Stimulated activated naive B cell treated with anti-CD40 and anti-IgM and Interleukin-4, amounts not matched to agents 10 μg/mL and 1 μg/mL and 100 μg/mL, for 72 hours (primary cell): ENCODE measurements at regions not wholly inside any gene's neighbourhood (a gene's known extent, or its start where the extent isn't known, plus 50 kb on each side); places are given as distances from the start of the nearest gene placed in this dataset.

Experiments used
- ATAC-seq, 2 donors: fragments of 150-1000 bp; cut with Tn5 transposase; replicated peaks; 2 replicates each; pipeline ENCODE4 v1.10.0; 2021; ENCODE audit warnings: moderate library complexity in 1 of 2
- DNase-seq: peaks from one replicate; pipeline ENCODE4 v3.0.0; 2021
- H3K27ac Mint-ChIP-seq: one replicate; pipeline ENCODE4 v1.8.0; 2022; ENCODE audit warnings: mild to moderate bottlenecking, mixed read lengths
- H3K27me3 Mint-ChIP-seq, 2 donors: one replicate each; pipeline ENCODE4 v1.8.0; 2022; ENCODE audit warnings: mixed read lengths in 2 of 2
- H3K36me3 Mint-ChIP-seq, 2 donors: one replicate each; pipeline ENCODE4 v1.8.0; 2022; ENCODE audit warnings: mixed read lengths in 2 of 2, mild to moderate bottlenecking in 1 of 2
- H3K4me1 Mint-ChIP-seq, 2 donors: one replicate each; pipeline ENCODE4 v1.8.0; 2022; ENCODE audit warnings: mixed read lengths in 2 of 2, mild to moderate bottlenecking in 1 of 2
- H3K4me3 Mint-ChIP-seq, 2 donors: one replicate each; pipeline ENCODE4 v1.8.0; 2022; ENCODE audit warnings: mild to moderate bottlenecking in 2 of 2, mixed read lengths in 2 of 2, moderate library complexity in 1 of 2
- H3K9me3 Mint-ChIP-seq, 2 donors: one replicate each; pipeline ENCODE4 v1.8.0; 2022; ENCODE audit warnings: mixed read lengths in 2 of 2, mild to moderate bottlenecking in 1 of 2

DNA sequence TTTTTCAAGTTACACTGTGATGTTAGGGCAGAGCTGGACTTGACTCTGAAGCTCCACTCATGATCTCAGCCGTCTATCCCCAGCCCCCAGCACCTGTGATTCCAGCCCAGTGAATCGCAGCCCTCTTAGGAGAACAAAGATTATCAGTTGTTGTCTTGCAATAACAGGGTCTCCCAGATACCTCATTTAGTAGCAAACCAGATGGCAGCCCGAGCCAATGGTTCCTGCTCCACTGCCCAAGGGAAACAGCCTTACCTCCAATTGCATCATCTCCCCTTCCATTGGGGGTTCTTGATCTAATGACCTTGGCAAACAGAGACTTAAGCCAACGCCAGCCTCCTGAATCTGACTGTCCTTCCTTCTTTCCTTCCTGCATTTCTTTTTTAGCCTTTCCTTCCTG is 371.2 kb downstream of the BCL11B start:
- no peak overlapping the region for H3K4me3 Mint-ChIP-seq
- peaks cover 7 to 16% of the 10 kb centered on the region in 2 donors for H3K9me3 Mint-ChIP-seq
- ATAC-seq: no peak
- no peak for DNase-seq
- H3K27me3 Mint-ChIP-seq: no peaks in the 10 kb centered on the region
- H3K27ac Mint-ChIP-seq: no peak overlapping the region
- no peaks in the 10 kb centered on the region for H3K4me1 Mint-ChIP-seq
- no peaks in the 10 kb centered on the region for H3K36me3 Mint-ChIP-seq

- DNase-seq (no peak), ATAC-seq (no peak)
- Mint-ChIP-seq H3K4me3 (no peak overlapping the region), H3K4me1 (no peaks in the 10 kb centered on the region), H3K9me3 (peaks cover 7 to 14% of the 10 kb centered on the region in 2 donors), H3K36me3 (no peaks in the 10 kb centered on the region), H3K27me3 (no peaks in the 10 kb centered on the region), H3K27ac (no peak overlapping the region)
These were observed 370.3 kb downstream of the BCL11B start for GRCh38 chr14:98901511-98902205.

- H3K9me3 Mint-ChIP-seq: peaks cover 2 to 6% of the 10 kb centered on the region in 2 donors
- DNase-seq (no peak), ATAC-seq (no peak)
- no peaks in the 10 kb centered on the region for H3K36me3 Mint-ChIP-seq
- H3K4me3 Mint-ChIP-seq: no peak overlapping the region
- H3K4me1 Mint-ChIP-seq: no peaks in the 10 kb centered on the region
- no peak overlapping the region for H3K27ac Mint-ChIP-seq
- H3K27me3 Mint-ChIP-seq: no peaks in the 10 kb centered on the region
These were observed 368.6 kb downstream of the BCL11B start for GRCh38 chr14:98903371-98903770.

GRCh38 chr14:98904677-98905076 is 367.3 kb downstream of the BCL11B start:
- H3K9me3 Mint-ChIP-seq: peaks cover 2 to 5% of the 10 kb centered on the region in 2 donors
- H3K4me3 Mint-ChIP-seq: no peak overlapping the region
- no peak for ATAC-seq
- no peak for DNase-seq
- H3K27ac Mint-ChIP-seq: no peak overlapping the region
- H3K4me1 Mint-ChIP-seq: no peaks in the 10 kb centered on the region
- H3K36me3 Mint-ChIP-seq: no peaks in the 10 kb centered on the region
- no peaks in the 10 kb centered on the region for H3K27me3 Mint-ChIP-seq

DNA sequence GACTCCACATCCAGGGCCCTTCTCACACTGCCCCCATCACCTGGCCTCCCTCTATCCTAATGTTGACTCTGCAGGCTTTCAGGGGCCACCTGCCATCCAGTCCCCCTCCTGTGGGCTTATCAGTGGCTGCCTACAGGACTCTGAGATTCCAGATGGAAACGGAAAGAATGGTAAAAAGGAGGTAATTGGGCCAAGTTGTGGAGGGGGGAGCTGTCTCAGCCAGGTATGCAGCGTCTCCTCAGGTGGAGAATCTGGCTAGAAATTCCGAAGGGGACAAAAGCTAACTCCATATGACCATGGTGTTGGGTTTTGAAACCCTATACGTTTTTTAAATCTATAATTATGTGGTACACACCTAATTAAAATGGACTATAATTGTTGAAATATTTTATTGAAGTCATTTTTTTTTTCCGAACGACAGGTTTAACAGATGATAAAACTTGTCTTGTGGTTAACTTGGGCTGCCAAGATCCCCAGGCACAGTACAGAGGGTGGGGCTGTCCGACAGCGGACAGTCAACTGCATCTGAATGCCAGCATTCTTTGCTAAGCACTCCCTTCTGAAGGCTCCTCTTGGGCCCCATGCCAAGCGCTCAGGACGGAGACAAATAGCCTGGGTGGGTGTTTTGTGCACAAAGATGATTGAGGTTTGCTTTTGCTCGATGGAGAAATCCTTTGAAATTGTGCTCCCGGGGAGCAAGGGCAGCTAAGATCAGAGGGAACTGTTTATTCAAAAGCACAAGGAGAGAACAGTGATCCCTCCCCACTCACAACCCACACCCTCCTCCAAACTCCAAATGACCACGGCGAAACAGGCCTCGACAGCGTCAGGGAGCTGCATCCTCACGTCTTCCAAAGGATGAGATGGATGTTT is 365.6 kb downstream of the BCL11B start:
- no peak overlapping the region for H3K4me3 Mint-ChIP-seq
- no peaks in the 10 kb centered on the region for H3K36me3 Mint-ChIP-seq
- no peak overlapping the region for H3K27ac Mint-ChIP-seq

DNA sequence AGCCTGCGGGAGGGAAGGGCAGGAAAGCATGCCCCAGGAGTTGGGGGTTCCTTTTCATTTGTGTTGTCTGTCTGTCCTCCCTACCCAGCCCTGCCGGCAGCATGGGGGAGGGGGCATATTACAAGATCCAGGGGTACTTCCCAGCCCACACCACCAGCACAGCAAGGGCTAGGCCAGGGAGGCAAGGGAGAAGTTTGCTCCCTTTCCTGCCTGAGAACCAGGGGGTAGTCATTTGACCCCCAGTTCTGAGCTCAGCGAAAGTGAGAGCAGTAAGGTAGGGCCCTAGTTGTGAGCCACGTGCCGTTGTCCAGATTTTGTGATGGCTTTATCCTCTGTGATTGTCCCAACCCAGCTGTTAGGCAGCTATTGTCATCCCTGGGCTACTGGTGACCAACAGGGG is 364.7 kb downstream of the BCL11B start:
- H3K27ac Mint-ChIP-seq: no peak overlapping the region
- ATAC-seq (no peak), DNase-seq (no peak)
- H3K9me3 Mint-ChIP-seq: peaks cover 5% of the 10 kb centered on the region in 2 donors
- H3K27me3 Mint-ChIP-seq: peaks cover 0 to 6% of the 10 kb centered on the region in 2 donors
- H3K4me1 Mint-ChIP-seq: no peaks in the 10 kb centered on the region
- H3K36me3 Mint-ChIP-seq: no peaks in the 10 kb centered on the region
- H3K4me3 Mint-ChIP-seq: no peak overlapping the region

More for the DNA sequence above, 365.6 kb downstream of the BCL11B start:
- no peak for DNase-seq
- no peak for ATAC-seq
- H3K27me3 Mint-ChIP-seq: peaks cover 0 to 6% of the 10 kb centered on the region in 2 donors
- peaks cover 4 to 5% of the 10 kb centered on the region in 2 donors for H3K9me3 Mint-ChIP-seq
- no peaks in the 10 kb centered on the region for H3K4me1 Mint-ChIP-seq

GRCh38 chr14:98908050-98908449 is 363.9 kb downstream of the BCL11B start:
- ATAC-seq (no peak), DNase-seq (no peak)
- H3K27ac Mint-ChIP-seq: no peak overlapping the region
- no peaks in the 10 kb centered on the region for H3K36me3 Mint-ChIP-seq
- H3K4me3 Mint-ChIP-seq: no peak overlapping the region
- H3K4me1 Mint-ChIP-seq: no peaks in the 10 kb centered on the region
- H3K9me3 Mint-ChIP-seq: peaks cover 5% of the 10 kb centered on the region in 2 donors
- H3K27me3 Mint-ChIP-seq: peaks cover 0 to 6% of the 10 kb centered on the region in 2 donors

GRCh38 chr14:98909251-98909944 is 362.6 kb downstream of the BCL11B start:
- peaks cover 0 to 5% of the 10 kb centered on the region in 2 donors for H3K9me3 Mint-ChIP-seq

GRCh38 chr14:98910061-98910460 is 361.9 kb downstream of the BCL11B start:
- Mint-ChIP-seq H3K9me3 (peaks cover 0 to 5% of the 10 kb centered on the region in 2 donors), H3K4me3 (no peak overlapping the region), H3K4me1 (no peaks in the 10 kb centered on the region), H3K27ac (no peak overlapping the region), H3K36me3 (no peaks in the 10 kb centered on the region), H3K27me3 (peaks cover 0 to 6% of the 10 kb centered on the region in 2 donors)
- ATAC-seq (no peak), DNase-seq (no peak)

More at GRCh38 chr14:98909251-98909944, 362.6 kb downstream of the BCL11B start:
- Mint-ChIP-seq H3K27me3 (peaks cover 0 to 6% of the 10 kb centered on the region in 2 donors), H3K4me1 (no peaks in the 10 kb centered on the region), H3K27ac (no peak overlapping the region), H3K4me3 (no peak overlapping the region), H3K36me3 (no peaks in the 10 kb centered on the region)
- DNase-seq (no peak), ATAC-seq (no peak)

GRCh38 chr14:98912655-98913054 is 359.3 kb downstream of the BCL11B start:
- no peak overlapping the region for H3K4me3 Mint-ChIP-seq
- no peak for ATAC-seq
- no peak overlapping the region for H3K27ac Mint-ChIP-seq
- H3K27me3 Mint-ChIP-seq: peaks cover 4 to 6% of the 10 kb centered on the region in 2 donors
- H3K9me3 Mint-ChIP-seq: peaks cover 0 to 5% of the 10 kb centered on the region in 2 donors
- no peak for DNase-seq
- H3K36me3 Mint-ChIP-seq: no peaks in the 10 kb centered on the region
- no peaks in the 10 kb centered on the region for H3K4me1 Mint-ChIP-seq

DNA sequence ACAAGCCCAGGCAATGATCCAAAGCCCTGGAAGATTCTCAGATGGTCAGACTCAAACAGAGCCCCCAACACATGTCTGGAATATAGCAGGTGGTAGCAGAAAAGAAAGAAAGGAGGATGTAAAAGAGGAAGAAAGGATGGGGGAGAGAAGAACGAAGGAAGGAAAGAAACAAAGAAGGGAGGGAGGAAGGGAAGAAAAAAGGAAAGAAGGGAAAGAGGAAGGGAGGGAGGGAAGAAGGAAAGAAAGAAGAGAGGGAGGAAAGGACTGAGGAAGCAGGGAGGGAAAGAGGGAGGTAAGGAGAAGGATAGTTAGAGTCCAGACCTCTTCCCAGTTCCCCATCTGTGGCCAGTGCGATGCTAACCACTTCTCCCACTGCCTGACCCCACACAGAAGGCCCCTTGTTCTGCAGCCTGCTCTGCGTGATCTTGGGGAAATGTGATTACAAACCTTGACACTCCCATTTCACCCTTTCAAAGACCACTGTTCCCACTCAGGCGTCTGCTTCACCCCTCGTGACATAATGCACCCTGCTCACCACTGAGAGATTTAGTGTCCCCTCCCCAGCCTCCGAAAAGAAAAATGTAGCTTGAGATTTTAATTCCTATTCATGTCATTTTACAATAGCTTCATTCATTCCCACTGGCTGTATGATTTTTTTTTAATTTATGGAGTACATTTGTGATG is 357.9 kb downstream of the BCL11B start:
- Mint-ChIP-seq H3K27ac (no peak overlapping the region), H3K4me1 (no peaks in the 10 kb centered on the region), H3K4me3 (no peak overlapping the region), H3K9me3 (peaks cover 0 to 4% of the 10 kb centered on the region in 2 donors), H3K27me3 (peaks cover 4 to 10% of the 10 kb centered on the region in 2 donors), H3K36me3 (no peaks in the 10 kb centered on the region)
- DNase-seq: no peak
- ATAC-seq: no peak

DNA sequence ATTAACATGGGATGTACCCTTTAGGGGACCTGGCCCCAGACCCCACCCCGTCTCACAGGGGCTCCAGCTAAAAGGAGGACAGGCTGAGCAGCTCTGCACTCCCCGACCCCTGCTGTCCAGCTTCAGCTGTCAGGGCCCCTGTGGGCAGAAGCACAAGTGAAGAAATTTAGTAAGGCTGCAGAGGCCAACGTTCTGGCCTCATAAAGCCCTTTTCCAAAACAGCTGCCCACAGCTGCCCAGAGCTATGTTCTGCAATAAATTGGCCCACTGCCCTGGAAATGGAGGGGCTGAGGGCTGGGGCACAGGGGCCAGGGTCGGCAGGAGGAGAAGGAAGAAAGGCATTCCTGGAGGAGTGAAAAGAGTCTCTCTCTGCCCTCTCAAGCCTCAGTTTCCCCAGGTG is 357.1 kb downstream of the BCL11B start:
- peaks cover 4 to 5% of the 10 kb centered on the region in 2 donors for H3K9me3 Mint-ChIP-seq
- H3K27ac Mint-ChIP-seq: no peak overlapping the region
- DNase-seq (no peak), ATAC-seq (no peak)
- no peak overlapping the region for H3K4me3 Mint-ChIP-seq
- H3K4me1 Mint-ChIP-seq: no peaks in the 10 kb centered on the region
- H3K27me3 Mint-ChIP-seq: peaks cover 4 to 10% of the 10 kb centered on the region in 2 donors
- no peaks in the 10 kb centered on the region for H3K36me3 Mint-ChIP-seq

DNA sequence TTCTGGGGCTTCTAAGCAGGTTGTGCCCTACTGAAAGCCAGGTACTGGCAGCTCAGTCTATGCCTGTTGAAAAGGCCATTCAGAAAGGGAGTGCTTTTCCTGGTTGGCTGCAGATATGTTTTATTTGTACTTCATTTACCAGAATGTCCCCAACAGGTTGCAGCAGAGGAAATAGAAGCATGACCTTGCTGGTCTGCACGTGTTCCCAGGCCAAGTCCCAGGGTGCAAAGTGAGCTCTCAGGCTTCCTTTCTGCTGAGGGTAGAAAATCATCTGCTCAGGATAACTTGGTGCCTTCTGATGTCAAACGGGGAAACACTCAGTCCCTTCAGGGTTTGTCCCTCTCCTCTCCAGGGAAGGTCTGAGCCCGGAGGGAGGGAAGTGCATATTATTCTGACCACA is 356.4 kb downstream of the BCL11B start:
- no peak for ATAC-seq
- Mint-ChIP-seq H3K9me3 (peaks cover 3 to 7% of the 10 kb centered on the region in 2 donors), H3K36me3 (no peaks in the 10 kb centered on the region), H3K4me3 (no peak overlapping the region), H3K4me1 (no peaks in the 10 kb centered on the region), H3K27me3 (peaks cover 4 to 6% of the 10 kb centered on the region in 2 donors), H3K27ac (no peak overlapping the region)
- DNase-seq: no peak

GRCh38 chr14:98916036-98916435 is 356.0 kb downstream of the BCL11B start:
- peaks cover 7 to 11% of the 10 kb centered on the region in 2 donors for H3K9me3 Mint-ChIP-seq
- ATAC-seq: no peak
- peaks cover 4% of the 10 kb centered on the region in 2 donors for H3K27me3 Mint-ChIP-seq
- DNase-seq: no peak
- H3K27ac Mint-ChIP-seq: no peak overlapping the region
- H3K36me3 Mint-ChIP-seq: no peaks in the 10 kb centered on the region
- H3K4me1 Mint-ChIP-seq: no peaks in the 10 kb centered on the region
- H3K4me3 Mint-ChIP-seq: no peak overlapping the region
